SJCRH30 (cell line): ENCODE measurements at regions not wholly inside any gene's neighbourhood (a gene's known extent, or its start where the extent isn't known, plus 50 kb on each side); places are given as distances from the start of the nearest gene placed in this dataset.
"Not testable (repeated sequence)": the region's sequence is repeated elsewhere in the genome, so short reads cannot be mapped to it uniquely, and the experiment has no call there.

Experiments
- DNase-seq, 2 experiments: peaks; one replicate each; pipeline ENCODE4 v3.0.0-alpha.2; 2015 to 2020
- H3K27ac ChIP-seq: fragments of 250-450 bp; sonication (Bioruptor Pico); 2 replicates; pipeline ENCODE4 v1.5.1; 2020; ENCODE audit warnings: mild to moderate bottlenecking, moderate library complexity
- H3K27me3 ChIP-seq: fragments of 250-450 bp; sonication (Bioruptor Pico); 2 replicates; pipeline ENCODE4 v1.5.1; 2020; ENCODE audit warnings: mild to moderate bottlenecking, moderate library complexity
- H3K36me3 ChIP-seq: fragments of 250-450 bp; sonication (Bioruptor Pico); 2 replicates; pipeline ENCODE4 v1.5.1; 2020; ENCODE audit warnings: mild to moderate bottlenecking, moderate library complexity
- H3K4me1 ChIP-seq: fragments of 250-450 bp; sonication (Bioruptor Pico); 2 replicates; pipeline ENCODE4 v1.5.1; 2020; ENCODE audit warnings: mild to moderate bottlenecking, moderate library complexity
- H3K4me3 ChIP-seq: fragments of 250-450 bp; sonication (Bioruptor Pico); 2 replicates; pipeline ENCODE4 v1.5.1; 2020; ENCODE audit warnings: mild to moderate bottlenecking, moderate library complexity
- H3K9me3 ChIP-seq: fragments of 250-450 bp; sonication (Bioruptor Pico); replicated peaks from 2 replicates; pipeline ENCODE4 v1.5.1; 2020; ENCODE audit warnings: mild to moderate bottlenecking, moderate library complexity

GRCh38 chr10:64863836-64864235, 1342.6 kb downstream of the REEP3 start:
- Histone ChIP-seq H3K4me1 (no peaks in the 10 kb centered on the region), H3K36me3 (no peaks in the 10 kb centered on the region), H3K27me3 (no peaks in the 10 kb centered on the region), H3K4me3 (no peak overlapping the region), H3K27ac (no peak overlapping the region), H3K9me3 (no peaks in the 10 kb centered on the region)
- DNase-seq: no peak

- Histone ChIP-seq H3K4me3 (no peak overlapping the region), H3K27me3 (no peaks in the 10 kb centered on the region), H3K9me3 (no peaks in the 10 kb centered on the region), H3K36me3 (no peaks in the 10 kb centered on the region), H3K27ac (no peak overlapping the region), H3K4me1 (no peaks in the 10 kb centered on the region)
- no peak for DNase-seq
These were observed 1346.3 kb downstream of the REEP3 start for GRCh38 chr10:64867501-64867962.

GRCh38 chr10:64873088-64873487, 1351.9 kb downstream of the REEP3 start:
- Histone ChIP-seq H3K27ac (no peak overlapping the region), H3K36me3 (no peaks in the 10 kb centered on the region), H3K4me3 (no peak overlapping the region), H3K4me1 (no peaks in the 10 kb centered on the region), H3K9me3 (no peaks in the 10 kb centered on the region), H3K27me3 (no peaks in the 10 kb centered on the region)
- no peak for DNase-seq

- H3K36me3 ChIP-seq: no peaks in the 10 kb centered on the region
- H3K4me1 ChIP-seq: no peaks in the 10 kb centered on the region
- H3K27ac ChIP-seq: no peak overlapping the region
- H3K9me3 ChIP-seq: no peaks in the 10 kb centered on the region
- no peak overlapping the region for H3K4me3 ChIP-seq
- no peak for DNase-seq
- H3K27me3 ChIP-seq: no peaks in the 10 kb centered on the region
These were observed 1352.8 kb downstream of the REEP3 start for GRCh38 chr10:64873959-64874358.

- Histone ChIP-seq H3K4me3 (no peak overlapping the region), H3K9me3 (no peaks in the 10 kb centered on the region), H3K36me3 (no peaks in the 10 kb centered on the region), H3K4me1 (no peaks in the 10 kb centered on the region), H3K27me3 (no peaks in the 10 kb centered on the region), H3K27ac (no peak overlapping the region)
- DNase-seq: no peak
These were observed 1359.3 kb downstream of the REEP3 start for GRCh38 chr10:64880546-64880945.

- Histone ChIP-seq H3K4me1 (no peaks in the 10 kb centered on the region), H3K4me3 (no peak overlapping the region), H3K36me3 (no peaks in the 10 kb centered on the region), H3K27ac (no peak overlapping the region), H3K27me3 (no peaks in the 10 kb centered on the region), H3K9me3 (no peaks in the 10 kb centered on the region)
- no peak for DNase-seq
These were observed 1360.1 kb downstream of the REEP3 start for GRCh38 chr10:64881257-64881656.

- Histone ChIP-seq H3K27me3 (no peaks in the 10 kb centered on the region), H3K9me3 (no peaks in the 10 kb centered on the region)
- DNase-seq: no peak
These were observed 1375.4 kb downstream of the REEP3 start for GRCh38 chr10:64896582-64896981.

DNA sequence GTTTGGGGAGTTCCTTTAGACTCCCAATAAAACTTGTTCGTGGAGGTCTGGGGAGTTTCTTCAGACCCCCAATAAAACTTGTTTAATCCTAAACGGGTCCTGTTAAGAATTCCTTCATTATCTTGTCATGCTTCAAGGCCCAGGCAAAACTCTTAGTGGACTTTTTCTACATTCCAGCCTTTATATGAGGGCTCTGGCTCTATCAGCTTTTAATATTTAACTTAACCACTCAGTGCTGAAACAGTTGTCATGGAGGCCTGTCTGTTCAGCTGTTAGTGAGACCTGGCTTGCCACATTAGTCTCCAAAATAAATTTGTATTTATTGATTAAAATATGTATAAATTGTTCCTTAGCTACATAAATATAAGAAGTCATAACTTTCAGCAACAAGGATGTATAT, 1385.1 kb downstream of the REEP3 start:
- DNase-seq, H3K27me3 ChIP-seq, H3K4me3 ChIP-seq, H3K4me1 ChIP-seq, H3K9me3 ChIP-seq, H3K27ac ChIP-seq, H3K36me3 ChIP-seq: not testable (repeated sequence)

More at GRCh38 chr10:64896582-64896981, 1375.4 kb downstream of the REEP3 start:
- Histone ChIP-seq H3K36me3 (no peaks in the 10 kb centered on the region), H3K4me3 (no peak overlapping the region), H3K27ac (no peak overlapping the region), H3K4me1 (no peaks in the 10 kb centered on the region)

DNA sequence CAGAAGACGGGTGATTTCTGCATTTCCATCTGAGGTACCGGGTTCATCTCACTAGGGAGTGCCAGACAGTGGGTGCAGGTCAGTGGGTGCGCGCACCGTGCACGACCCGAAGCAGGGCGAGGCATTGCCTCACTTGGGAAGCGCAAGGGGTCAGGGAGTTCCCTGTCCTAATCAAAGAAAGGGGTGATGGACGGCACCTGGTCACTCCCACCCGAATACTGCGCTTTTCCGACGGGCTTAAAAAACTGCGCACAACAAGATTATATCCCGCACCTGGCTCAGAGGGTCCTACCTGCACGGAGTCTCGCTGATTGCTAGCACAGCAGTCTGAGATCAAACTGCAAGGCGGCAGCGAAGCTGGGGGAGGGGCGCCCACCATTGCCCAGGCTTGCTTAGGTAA, 1403.1 kb downstream of the REEP3 start:
- not testable (repeated sequence) for H3K4me3 ChIP-seq, DNase-seq, H3K4me1 ChIP-seq, H3K9me3 ChIP-seq, H3K36me3 ChIP-seq, H3K27me3 ChIP-seq, H3K27ac ChIP-seq

- Histone ChIP-seq H3K27me3 (no peaks in the 10 kb centered on the region), H3K4me3 (no peak overlapping the region), H3K4me1 (no peaks in the 10 kb centered on the region), H3K36me3 (no peaks in the 10 kb centered on the region), H3K9me3 (no peaks in the 10 kb centered on the region), H3K27ac (no peak overlapping the region)
- DNase-seq: no peak
These were observed 1430.8 kb downstream of the REEP3 start for GRCh38 chr10:64952042-64952441.

DNA sequence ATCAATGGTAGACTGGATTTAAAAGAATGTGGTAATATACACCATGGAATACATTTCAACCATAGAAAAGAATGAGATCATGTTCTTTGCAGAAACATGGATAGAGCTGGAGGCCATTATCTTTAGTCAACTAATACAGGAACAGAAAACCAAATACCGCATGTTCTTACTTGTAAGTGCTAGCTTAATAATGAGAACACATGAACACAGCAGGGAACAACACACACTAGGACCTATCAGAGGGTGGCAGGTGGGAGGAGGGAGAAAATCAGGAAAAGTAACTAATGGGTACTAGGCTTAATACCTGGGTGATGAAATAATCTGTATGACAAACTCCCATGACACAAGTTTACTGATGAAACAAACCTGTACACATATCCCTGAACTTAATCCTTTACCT, 1435.2 kb downstream of the REEP3 start:
- Histone ChIP-seq H3K9me3 (no peaks in the 10 kb centered on the region), H3K4me3 (no peak overlapping the region), H3K36me3 (no peaks in the 10 kb centered on the region), H3K27ac (no peak overlapping the region), H3K4me1 (no peaks in the 10 kb centered on the region), H3K27me3 (no peaks in the 10 kb centered on the region)
- no peak for DNase-seq

DNA sequence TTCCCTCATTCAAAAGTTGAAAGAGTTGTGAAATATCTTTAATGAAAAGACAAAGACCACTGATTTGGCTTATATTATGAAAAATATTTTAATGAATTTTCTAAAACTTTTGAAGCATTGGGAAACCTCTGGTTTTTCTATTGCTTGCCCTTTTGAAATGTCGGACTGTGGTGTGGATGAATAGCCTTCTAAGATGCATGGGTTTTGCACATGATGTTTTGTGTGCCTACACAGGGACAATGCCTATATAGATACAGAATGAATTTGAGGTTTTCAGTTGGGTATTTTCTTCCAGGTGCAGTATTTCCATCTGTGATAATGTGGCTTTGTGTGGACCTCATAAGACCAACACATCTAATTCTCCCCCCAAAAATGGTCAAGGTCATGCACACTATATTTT, 1437.9 kb downstream of the REEP3 start:
- Histone ChIP-seq H3K36me3 (no peaks in the 10 kb centered on the region), H3K4me1 (no peaks in the 10 kb centered on the region), H3K27ac (no peak overlapping the region), H3K4me3 (no peak overlapping the region), H3K9me3 (no peaks in the 10 kb centered on the region), H3K27me3 (no peaks in the 10 kb centered on the region)
- DNase-seq: no peak

DNA sequence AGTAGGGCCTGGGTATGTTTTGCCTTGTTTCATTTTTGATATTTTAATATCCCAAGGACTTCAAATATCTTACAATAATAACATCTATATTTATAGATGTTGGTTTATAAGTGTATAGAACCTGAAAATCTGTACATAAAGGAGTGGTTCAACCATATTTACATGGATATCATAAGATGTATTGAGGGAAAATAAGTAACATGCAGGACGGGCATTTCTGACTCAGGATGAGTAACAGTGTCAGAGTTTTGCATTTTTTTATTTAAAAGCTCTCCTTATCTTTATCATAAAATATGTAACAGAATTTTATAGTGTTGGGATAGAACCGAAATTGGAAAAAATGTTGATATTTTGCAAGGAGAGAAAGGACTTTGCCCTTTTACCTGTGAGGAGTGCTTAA, 1438.7 kb downstream of the REEP3 start:
- H3K9me3 ChIP-seq: no peaks in the 10 kb centered on the region
- no peaks in the 10 kb centered on the region for H3K27me3 ChIP-seq
- no peak overlapping the region for H3K4me3 ChIP-seq
- no peak for DNase-seq
- H3K4me1 ChIP-seq: no peaks in the 10 kb centered on the region
- H3K36me3 ChIP-seq: no peaks in the 10 kb centered on the region
- H3K27ac ChIP-seq: no peak overlapping the region

- DNase-seq: no peak
- Histone ChIP-seq H3K27me3 (no peaks in the 10 kb centered on the region), H3K27ac (no peak overlapping the region)
These were observed 1452.2 kb downstream of the REEP3 start for GRCh38 chr10:64973391-64973790.

DNA sequence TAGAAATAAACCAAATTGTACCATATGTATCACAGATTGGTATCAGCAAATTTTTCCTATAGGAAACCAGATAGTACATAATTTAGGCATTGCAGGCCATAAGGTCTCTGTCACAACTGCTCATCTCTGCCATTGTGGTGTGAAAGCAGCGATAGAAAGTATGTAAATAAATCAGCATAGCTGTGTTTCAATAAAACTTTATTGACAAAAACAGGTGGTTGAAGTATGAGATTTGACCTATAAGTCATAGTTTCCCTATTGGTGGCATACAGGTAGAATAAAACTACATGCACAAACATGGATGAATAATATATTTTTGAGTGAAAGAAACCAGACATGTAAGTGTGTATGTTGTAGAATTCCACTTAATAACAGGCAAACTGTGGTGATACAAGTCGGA, 1454.9 kb downstream of the REEP3 start:
- Histone ChIP-seq H3K27ac (no peak overlapping the region), H3K4me1 (no peaks in the 10 kb centered on the region), H3K4me3 (no peak overlapping the region), H3K36me3 (no peaks in the 10 kb centered on the region), H3K27me3 (no peaks in the 10 kb centered on the region), H3K9me3 (no peaks in the 10 kb centered on the region)
- no peak for DNase-seq

More at GRCh38 chr10:64973391-64973790, 1452.2 kb downstream of the REEP3 start:
- no peaks in the 10 kb centered on the region for H3K9me3 ChIP-seq
- H3K4me1 ChIP-seq: no peaks in the 10 kb centered on the region
- H3K4me3 ChIP-seq: no peak overlapping the region
- H3K36me3 ChIP-seq: no peaks in the 10 kb centered on the region

GRCh38 chr10:64977915-64978314, 1456.7 kb downstream of the REEP3 start:
- DNase-seq: peak in 1 of 2 experiments; percentile 5
- Histone ChIP-seq H3K27ac (no peak overlapping the region), H3K36me3 (no peaks in the 10 kb centered on the region), H3K4me1 (no peaks in the 10 kb centered on the region), H3K27me3 (no peaks in the 10 kb centered on the region), H3K9me3 (no peaks in the 10 kb centered on the region), H3K4me3 (no peak overlapping the region)

DNA sequence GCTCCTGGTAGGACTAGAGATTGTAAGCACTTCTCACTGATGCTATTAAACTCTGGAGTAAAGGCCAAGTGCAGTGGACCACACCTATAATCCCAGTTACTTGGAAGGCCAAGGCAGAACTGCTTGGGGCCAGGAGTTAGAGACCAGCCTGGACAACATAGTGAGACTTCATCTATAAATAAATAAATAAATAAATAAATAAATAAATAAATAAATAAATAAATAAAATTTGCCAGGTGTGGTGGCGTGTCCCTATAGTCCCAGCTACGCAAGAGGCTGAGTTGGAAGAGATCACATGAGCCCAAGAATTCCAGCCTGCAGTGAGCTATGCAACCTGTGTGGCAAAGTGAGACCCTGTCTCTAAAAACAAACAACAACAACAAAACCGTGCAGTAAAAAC, 1475.7 kb downstream of the REEP3 start:
- H3K27ac ChIP-seq: no peak overlapping the region
- no peaks in the 10 kb centered on the region for H3K9me3 ChIP-seq
- no peaks in the 10 kb centered on the region for H3K27me3 ChIP-seq

More for the DNA sequence above, 1475.7 kb downstream of the REEP3 start:
- Histone ChIP-seq H3K4me3 (no peak overlapping the region), H3K4me1 (no peaks in the 10 kb centered on the region), H3K36me3 (no peaks in the 10 kb centered on the region)
- no peak for DNase-seq
